Activated CD4-positive, alpha-beta T cell treated with anti-CD3 and anti-CD28 coated beads, Interleukin-2, Interleukin-6, amounts not matched to agents 100 ng/mL and 50 ng/mL, durations not matched to agents 16 hours and 8 hours (primary cell): ENCODE measurements at regions not wholly inside any gene's neighbourhood (a gene's known extent, or its start where the extent isn't known, plus 50 kb on each side); places are given as distances from the start of the nearest gene placed in this dataset.
"Not testable (repeated sequence)": the region's sequence is repeated elsewhere in the genome, so short reads cannot be mapped to it uniquely, and the experiment has no call there.

ENCODE experiments used
- DNase-seq: peaks from one replicate; pipeline ENCODE4 v3.0.0-alpha.2; 2020

DNA sequence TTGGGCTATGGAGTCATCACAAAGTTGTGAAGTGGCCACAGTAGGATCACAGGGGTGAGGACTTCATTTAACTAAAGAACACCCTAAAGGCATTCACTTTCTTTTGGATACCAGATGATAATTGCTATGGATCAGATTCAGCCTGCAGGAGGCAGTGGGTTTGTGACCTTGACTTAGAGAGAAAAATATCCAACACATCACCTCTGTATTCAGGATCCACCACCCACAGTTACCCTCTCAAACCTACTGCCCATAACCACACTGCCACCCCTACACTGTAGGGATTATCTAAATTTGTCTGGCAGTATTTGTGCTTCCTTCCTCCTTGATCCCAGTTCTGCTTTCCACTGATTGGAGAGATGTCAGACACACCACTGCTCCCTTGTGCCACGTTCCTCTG is 269.4 kb downstream of the MYCN start:
- DNase-seq: no peak

DNA sequence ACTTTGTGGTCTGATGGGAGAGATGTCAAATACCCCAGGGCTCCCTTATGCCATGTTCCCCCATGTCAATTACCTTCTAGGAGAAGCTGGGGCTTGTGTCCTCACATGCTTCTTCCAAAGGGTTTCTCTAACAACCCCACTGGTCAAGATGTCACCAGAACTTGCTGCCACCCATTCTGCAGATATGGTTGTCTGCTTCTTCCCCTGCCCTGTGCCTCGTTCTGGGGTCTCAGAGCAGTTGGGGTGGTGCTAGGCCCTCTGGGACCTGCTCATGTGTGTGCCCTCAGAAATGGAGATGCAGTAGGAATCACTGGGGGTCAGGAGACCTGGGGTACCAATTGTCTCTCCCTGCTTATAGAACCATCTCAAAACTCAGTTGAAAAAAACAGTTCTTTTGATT is 268.6 kb downstream of the MYCN start:
- no peak for DNase-seq

DNA sequence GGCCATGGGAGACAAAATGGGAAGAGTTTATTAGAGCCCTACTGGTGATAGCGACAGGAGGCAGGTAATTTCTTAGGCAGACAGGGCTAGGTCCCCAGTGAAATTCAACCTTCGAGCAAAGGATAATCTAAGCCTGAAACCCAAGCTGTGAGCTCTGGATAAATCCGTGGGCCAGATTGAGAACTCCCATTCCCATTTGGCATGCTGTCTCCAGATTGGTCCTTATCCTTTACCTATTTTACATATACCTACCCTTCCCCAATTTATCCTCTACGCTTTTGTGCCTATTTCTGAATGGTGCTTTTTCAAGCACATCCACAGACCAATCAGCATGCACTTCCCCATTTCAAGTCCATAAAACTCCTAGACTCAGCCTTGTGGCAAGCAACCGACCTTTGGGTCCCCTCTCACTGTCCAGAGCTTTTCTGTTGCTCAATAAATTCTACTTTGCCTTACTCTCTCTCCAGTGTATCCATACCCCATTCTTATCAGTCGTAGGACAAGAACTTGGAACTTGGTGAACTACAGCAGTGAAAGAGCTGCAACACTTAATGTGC is 268.0 kb downstream of the MYCN start:
- DNase-seq: no peak

DNA sequence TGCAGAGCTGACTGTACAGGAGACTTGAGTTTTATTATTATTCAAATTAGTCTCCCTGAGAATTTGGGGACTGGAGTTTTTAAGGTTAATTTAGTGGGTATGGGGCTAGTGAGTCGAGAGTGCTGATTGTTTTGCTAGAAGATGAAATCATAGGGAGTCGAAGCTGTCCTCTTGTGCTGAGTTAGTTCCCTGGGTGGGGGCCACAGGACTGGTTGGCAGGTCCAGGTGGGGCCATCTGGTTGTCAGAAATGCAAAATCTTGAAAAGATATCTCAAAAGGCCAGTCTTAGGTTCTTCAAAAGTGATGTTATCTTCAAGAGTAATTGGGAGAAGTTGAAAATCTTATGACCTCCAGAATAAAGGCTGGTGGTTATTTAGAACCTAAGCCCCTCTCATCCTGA is 267.3 kb downstream of the MYCN start:
- DNase-seq: no peak

DNA sequence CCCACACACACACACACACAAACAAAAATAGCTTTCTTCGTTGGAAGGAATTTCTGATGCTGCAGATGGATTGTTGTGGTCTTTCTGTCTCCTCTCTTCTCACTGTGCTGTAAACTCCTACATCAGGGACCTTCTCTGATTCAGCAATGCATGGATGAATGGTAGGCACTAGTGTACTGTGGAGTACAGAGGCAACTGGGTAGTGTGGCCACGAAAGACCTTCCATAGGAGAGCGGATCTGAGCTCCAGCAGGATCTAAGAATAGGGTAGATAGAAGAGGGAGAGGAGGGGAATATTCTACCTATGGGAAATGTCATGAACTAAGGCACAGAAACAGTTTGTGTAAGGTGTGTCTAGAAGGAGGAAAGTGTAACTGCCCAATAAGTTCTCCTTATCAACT is 266.8 kb downstream of the MYCN start:
- no peak for DNase-seq

DNA sequence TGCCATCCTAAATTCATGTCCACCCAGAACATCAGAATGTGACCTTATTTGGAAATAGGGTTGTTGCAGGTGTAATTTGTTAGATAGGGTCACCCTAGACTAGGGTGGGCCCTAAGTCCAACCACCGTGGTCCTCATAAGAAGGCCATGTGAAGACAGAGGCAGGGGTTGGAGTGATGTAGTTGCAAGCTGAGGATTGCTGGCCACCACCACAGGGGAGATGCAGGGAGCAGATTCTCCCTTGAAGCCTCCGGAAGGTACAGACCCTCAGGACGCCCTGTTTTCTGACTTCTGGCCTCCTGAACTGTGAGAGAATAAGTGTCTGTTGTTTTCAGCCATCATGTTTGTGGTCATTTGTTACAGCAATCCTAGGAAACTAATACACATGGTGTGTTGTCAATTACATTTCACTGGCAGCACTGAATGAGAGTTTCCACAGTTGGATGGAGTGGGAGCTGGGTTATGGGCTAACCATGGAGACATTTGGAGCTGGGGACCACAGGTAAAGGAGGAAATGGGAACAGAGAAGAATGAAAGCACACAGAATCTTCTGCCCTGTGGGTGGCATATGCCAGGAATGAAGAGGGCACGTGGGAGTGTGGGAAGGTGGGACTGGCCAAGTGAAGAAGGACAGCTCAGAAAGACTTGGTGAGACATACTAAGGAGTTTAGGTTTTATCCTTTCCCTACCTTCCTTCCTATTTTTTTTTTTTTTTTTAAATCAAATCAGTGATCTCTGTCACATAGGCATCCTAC is 266.0 kb downstream of the MYCN start:
- DNase-seq: no peak

DNA sequence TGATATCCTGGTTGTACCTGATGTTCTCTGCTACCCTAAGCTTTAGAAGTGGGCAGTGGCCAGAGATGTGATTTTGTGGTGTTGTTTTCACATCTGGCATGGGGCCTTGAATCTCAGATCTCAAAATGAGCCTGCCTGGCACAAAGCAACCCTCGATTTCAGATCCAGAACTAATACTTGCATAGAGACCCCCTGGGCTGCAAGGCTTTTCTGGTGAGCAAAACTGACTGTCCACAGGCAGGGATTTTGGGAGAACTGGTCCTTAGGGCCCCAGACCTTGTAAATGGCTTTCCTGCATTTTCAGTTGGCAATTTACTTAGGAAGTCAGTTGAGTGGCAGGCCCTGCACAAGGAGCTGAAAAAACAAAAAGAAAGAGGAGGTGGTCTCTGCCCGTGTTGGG is 265.3 kb downstream of the MYCN start:
- DNase-seq: no peak

DNA sequence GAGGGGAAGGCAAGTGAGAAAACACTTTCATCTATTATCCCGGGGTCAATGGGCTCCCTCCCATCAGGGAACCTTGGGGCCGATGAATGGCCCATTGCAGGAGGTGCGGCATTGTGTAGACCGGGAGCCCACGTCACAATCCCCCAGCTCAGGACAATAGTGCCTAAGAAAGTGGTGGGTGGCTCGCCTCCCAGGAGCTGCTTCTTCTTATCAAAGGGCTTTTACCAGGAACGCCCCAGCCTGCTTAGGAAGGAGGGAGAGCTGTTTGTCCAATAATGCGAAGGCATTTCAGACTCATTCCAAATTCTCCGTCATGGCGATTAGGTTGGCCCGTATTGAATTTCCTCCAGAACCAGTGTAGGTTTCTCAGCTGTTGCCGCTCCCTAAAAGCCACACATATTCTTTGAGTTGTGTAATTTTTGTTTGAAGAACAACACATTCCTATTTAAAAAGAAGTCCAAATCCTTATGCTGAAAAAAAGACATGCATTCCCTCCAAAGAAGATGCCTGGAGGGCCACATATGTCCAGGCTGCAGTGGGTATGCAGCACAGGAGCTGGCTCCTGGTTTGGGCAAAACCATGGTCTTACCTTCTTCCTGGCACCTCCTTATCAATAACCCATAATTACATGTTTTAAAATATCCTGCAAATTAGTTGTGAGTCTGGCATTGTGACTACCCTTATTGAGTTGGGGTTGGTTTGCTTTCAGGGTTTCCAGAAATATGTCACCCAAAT is 264.7 kb downstream of the MYCN start:
- no peak for DNase-seq

DNA sequence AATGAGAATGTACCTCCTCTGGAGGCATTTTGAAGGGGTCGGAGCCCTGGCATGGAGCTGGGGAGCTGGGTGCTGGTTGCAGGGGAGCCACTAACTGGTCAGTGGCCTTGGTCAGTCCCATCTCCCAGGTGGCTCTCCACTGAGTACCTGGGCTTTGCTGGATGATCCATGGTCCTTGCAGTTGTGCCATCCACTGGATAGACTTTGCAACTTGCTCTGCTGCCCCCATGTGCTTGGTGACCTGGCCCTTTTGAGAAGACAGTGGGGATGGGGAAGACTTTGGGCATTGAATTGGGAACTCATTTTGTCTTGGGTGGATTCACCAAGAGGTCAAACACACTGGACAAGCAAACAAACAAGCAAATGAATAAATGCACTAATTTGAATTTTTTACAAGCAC is 263.9 kb downstream of the MYCN start:
- no peak for DNase-seq

DNA sequence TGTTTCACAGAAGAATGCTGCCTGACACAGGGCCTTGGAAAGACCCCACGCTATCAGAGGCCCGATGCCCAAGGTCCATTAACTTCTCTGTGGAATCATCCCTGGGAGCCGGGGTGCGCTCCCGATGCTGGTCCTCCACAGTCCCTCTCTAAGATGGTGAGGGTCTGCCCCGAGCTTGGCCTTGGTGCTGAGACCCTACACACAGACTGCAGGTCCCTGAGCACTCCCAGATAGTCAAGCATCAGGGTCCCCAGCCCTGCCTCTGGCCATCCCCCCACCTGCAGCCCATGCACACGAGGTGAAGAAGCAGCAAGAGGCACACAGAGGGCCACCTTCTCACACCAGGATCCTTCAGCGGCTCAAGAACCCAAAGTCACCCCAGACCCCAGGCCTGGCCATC is 263.3 kb downstream of the MYCN start:
- no peak for DNase-seq

DNA sequence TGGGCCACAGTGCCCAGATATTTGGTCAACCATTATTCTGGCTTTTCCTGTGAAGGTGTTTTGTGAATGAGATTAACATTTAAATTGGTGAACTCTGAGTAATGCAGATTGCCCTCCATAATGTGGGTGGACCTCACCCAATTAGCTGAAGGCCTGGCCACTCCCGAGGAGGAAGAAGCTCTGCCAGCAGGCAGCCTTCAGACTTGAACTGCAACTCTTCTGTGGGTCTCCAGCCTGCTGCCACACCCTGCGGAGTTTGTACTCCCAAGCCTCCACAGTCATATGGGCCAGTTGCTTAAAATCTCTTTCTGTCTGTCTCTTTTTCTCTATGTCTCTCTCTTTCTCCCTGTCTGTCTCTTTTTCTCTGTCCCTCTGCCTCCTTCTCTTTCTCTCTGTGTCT is 262.7 kb downstream of the MYCN start:
- no peak for DNase-seq

DNA sequence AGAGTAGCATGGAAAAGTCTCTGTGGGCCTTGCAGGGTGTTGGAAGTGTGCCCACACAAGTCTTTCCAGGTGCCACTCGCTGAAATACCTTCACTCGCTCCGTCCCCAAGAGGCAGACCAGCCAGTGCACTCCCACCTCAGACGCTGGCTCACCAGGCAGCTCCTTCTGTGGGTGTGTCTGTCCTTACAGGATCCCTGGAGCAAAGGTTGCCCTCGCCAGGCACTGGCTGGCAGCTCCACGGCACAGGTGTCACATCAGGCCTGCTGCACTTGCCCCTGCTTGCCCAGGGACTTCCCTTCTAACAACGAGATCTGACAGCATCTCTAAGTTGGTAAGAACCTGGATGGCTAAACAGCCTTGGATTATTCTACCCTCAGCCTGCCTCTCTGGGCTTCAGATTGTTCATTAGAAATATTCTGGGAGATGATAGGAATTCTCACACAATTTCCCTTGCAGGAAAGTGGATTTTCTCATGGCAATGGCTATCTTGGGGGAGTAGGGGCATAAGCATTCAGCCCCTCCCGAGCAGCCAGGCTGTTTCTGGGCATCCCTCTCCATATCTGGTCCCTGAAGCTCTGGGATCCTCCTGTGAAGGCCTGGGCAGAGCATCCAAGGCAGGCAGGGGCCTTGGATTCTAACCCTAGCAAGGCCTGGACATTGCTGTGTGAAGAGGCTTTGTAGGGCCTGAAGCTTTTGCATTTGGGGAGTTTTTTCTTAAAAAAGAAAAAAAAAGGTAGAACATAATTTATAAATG is 262.1 kb downstream of the MYCN start:
- no peak for DNase-seq

DNA sequence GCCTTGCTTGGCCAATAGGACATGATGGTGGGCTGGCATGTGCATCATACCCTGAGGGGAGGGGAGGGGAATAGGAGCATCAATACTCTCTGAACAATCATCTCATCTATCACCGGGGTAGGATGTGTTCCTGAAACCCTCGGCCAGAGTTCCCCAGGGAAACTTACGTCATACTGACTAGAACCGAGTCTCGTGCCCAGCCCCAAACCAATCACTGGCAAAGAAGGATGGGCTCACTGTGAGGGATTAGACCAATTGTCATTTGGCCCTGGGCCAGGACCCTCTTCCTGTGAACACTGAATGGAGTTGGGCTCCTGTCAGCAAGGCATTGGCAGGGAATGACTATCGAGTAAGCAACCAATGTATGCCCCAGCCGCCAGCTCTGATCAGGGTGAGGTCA is 261.5 kb downstream of the MYCN start:
- no peak for DNase-seq

DNA sequence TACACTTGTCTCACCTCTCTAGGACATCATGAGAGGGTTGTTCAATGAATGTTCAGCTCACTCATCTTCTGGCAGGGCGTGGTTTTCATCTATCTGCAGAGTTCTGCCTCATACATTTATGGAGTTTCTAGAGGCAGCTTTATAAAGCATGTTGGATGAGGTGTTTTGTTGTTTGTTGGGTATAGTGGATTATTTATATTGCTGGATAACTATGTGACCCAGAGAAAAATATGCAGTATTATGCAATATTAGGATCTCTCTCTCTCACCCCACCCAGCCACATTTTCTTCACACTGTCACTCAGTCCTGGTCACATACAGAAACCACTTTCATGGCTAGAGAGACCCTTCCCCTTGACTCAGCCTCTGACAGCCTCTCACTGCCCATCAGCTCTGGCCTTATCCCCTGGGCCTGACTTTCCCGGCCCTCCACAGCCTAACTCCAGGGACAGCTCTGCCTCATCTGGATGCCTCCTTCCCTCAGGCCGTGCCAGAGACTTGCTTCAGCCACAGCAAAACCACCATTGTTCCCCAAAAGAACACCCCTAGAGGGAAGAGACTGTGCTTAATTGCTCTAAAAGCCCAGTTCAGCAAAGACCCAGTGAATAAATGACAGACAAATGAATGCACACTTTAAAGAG is 260.3 kb downstream of the MYCN start:
- DNase-seq: no peak

DNA sequence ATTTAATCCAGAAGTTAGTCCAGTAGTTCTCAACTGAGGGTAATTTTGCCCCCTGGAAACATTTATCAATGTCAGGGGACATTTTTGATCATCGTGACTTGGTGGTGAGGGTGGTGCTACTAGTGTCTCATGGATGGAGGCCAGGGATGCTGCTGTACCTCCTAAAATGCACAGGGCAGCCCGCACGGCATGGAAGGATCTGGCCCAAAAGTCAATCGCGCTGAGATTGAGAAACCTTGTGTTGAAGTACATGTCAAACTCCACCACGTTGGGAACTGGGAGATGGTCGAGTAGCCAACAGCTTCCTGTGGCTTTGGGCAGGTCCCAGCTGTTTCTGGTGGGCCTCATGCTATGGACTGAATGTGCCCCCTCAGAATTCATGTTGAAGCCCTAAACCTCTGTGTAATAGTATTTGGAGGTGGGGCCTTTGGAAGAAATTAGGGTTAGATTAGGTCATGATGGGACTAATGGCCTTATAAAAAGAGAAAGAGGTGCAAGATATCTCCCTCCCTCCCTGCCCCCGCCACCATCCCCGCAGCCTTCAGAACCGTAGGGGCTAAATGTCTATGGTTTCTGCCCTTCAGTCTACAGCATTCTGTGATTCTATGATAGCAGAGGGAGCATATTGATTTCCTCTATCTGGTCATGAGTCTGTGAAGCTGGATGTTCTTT is 259.7 kb downstream of the MYCN start:
- no peak for DNase-seq

DNA sequence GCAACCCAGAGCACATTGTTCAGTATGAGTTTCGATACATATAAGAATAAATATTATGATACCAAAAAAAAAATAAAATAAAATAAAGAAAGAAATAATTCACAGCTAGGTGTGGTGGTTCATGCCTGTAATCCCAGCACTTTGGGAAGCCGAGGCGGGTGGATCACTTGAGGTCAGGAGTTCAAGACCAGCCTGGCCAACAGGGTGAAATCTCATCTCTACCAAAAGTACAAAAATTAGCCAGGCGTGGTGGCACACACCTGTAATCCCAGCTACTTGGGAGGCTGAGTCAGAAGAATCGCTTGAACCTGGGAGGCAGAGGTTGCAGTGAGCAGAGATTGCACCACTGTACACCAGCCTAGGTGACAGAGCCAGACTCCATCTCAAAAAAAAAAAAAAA is 258.9 kb downstream of the MYCN start:
- DNase-seq: not testable (repeated sequence)

DNA sequence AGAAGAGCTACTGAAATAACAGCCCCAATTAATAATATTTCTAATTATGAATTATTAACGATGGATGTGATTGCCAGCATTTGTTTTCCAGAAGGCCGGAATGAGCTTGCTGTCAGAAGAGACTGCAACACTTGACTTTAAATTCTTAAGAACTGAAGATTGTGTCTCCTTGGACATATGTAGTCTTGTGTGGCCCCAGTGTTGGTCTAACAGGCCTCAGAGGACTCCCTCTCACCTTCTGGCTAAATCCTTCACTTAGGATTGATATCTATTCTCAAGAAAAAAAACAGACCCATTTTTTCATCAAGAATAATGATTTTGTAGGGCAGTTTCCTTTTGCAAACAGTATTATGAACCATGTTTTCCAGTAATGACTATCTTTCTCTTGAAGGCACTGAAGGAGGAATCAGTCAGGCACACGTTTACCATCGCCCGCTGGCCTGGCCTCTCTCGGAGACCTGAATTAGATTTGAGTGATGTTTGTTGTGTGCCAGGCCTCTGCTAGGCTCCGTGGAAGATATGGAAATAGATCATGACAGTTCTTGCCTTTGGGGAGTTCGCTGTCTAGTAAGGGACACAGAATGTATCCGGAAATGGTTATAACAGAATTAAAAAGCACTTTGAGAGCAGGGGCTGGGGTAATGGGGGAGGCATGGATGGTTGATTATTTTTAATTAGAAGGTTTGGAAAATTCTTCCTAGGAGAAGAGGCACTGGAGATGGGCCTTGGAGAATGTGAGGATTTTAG is 258.0 kb downstream of the MYCN start:
- no peak for DNase-seq

DNA sequence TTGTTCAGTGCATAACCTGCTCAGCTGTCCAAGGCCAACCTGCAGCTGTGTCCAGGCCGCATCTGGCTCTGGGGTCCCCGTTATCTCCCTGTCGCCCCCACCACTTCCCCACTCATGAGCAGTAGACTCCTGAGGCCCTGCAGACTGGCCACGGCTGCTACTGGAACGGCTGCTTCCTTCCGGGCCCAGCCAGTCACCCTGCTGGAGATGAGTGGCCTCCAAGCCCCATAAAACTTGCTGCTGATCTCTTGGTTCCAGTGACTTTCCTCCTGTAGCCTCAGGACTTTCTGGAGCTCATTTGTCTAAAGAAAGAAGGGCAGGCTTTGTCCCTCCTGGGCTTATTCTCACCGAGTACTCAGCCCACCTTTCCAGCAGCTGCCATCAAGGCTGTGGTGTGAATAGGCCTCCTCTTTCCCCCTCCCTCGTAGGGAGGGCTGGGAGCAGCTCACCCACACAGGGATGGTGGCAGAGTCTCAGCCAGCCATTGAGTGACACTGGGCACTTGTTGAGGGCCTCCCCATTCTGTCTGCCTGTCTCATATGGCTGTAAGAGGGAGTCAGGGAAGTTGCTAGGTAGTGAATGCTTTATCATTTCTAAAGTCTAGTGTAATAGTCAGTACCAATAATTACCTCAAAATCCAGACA is 257.3 kb downstream of the MYCN start:
- no peak for DNase-seq

DNA sequence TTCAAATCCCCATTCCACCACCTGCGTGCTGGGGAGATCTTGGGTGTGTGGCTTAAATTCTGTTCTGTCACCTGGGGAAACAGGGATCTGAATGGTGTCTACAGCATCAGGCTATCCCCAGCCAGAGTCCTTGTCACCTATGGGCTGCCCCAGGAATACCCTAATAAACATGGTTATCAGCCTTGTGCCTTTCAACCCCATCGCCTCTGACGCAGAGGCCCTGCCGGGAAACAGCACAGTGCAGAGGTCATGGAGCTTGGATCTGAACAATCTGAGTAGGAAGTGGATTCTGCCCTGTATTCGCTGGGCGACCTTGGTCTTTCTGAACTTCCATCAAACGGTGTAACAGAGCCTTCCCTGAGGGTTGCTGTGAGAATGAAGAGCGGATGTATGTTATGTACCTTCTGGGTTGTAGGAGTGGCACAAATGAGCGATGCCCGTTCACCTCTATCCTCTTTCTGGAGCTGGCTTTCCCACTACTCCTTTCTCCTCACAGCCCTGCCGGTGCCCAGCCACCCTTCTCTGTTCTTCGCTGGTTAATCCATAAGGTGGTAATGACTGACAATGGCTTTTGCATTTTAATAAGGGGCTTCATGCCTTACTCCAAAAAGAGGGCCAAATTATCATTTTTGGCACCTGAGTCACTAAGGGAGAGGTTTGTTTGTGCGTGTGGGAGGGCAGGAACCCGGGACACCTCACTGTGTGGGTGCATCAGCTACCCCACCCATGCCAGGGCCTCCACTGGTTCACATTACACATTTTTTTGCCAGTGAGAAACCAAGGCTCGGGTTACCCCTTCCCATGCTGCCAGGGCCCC is 256.5 kb downstream of the MYCN start:
- no peak for DNase-seq

DNA sequence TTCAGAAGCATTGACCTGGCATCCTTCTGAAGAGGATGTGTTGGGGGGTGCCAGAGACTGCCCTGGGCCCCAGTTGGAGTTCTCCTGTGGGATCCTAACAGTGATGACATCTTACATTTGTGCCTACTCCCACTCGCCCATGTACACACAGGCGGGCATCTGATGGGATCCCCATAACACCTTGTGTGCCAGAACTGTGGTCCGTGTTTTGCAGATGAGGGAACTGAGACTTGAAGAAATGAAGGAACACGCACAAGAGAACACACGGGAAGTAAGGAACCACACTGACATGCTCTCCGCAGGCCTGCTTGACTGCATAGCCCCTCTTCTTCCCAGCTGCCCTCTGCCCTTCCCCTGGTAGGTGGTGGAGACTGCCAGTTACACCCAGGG is 255.3 kb downstream of the MYCN start:
- no peak for DNase-seq
